ENCODE measurements at regions not wholly inside any gene's neighbourhood (a gene's known extent, or its start where the extent isn't known, plus 50 kb on each side); places are given as distances from the start of the nearest gene placed in this dataset.

GRCh38 chr3:168285506-168285905 lies 189.8 kb upstream of the GOLIM4 start:
- Histone ChIP-seq H4K20me1 (ENCODE audit: insufficient read depth) (no peaks in the 10 kb centered on the region), H3K36me3 (ENCODE audit: low read depth) (no peaks in the 10 kb centered on the region), H3K27ac (no peak overlapping the region), H3K79me2 (ENCODE audit: insufficient read depth) (no peaks in the 10 kb centered on the region), H3K4me1 (ENCODE audit: insufficient read depth) (no peaks in the 10 kb centered on the region), H3K4me2 (ENCODE audit: unreplicated experiment) (no peak overlapping the region), H3K9me3 (ENCODE audit: low read depth) (no peaks in the 10 kb centered on the region), H3K27me3 (replicated peaks; ENCODE audit: insufficient read depth) (0 out of 2 replicates have a peak, but pooled peaks cover 5% of the 10 kb centered on the region), H3K4me3 (no peak overlapping the region), H3K9ac (no peak overlapping the region), H2AFZ (no peak overlapping the region), H3F3A (ENCODE audit: insufficient read depth) (no peaks in the 10 kb centered on the region), H3K9me2 (ENCODE audit: insufficient read depth) (no peaks in the 10 kb centered on the region)
- in situ Hi-C loops (cut with MboI): no loop called here
- 35 to 51% methylated on average over 2 of the region's 2 CpGs for WGBS, 2 experiments (ENCODE audit: low coverage in 1 of 2, low lambda C conversion rate in 2 of 2, missing lambda C conversion rate in 2 of 2)
- TF ChIP-seq EZH2 (IDR thresholded peaks at IDR 0.05; ENCODE audit: insufficient read depth, poor library complexity, severe bottlenecking) (no peak), EZH2phosphoT487 (IDR thresholded peaks at IDR 0.05; ENCODE audit: insufficient read depth, low read depth) (no peak)
- no peak for DNase-seq

DNA sequence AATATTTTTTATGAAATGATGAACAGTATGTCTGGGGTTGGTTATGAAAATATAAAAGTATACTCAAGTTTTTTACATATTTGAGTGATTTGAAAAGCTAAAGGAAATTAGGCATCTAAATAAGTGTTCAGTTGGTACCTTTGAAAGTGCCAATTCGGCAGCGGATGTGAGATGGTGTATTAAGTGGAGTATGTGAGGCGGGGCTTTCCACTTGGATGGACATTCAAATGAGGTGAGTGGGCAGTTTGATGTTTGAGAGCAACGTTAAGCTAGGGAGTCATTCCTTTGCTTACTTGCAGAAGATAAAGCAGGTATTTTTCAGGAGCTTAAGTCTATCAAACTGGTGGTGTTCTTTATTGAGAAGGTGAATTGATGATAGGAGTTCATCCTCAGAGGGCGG lies 189.0 kb upstream of the GOLIM4 start:
- no peaks in the 10 kb centered on the region for H3K36me3 ChIP-seq (ENCODE audit: low read depth)
- no peak overlapping the region for H3K27ac ChIP-seq
- H3F3A ChIP-seq (ENCODE audit: insufficient read depth): no peaks in the 10 kb centered on the region
- TF ChIP-seq EZH2phosphoT487 (IDR thresholded peaks at IDR 0.05; ENCODE audit: insufficient read depth, low read depth) (no peak), EZH2 (IDR thresholded peaks at IDR 0.05; ENCODE audit: insufficient read depth, poor library complexity, severe bottlenecking) (no peak)
- H3K9me2 ChIP-seq (ENCODE audit: insufficient read depth): no peaks in the 10 kb centered on the region
- no peak for DNase-seq
- no peak overlapping the region for H3K4me2 ChIP-seq (ENCODE audit: unreplicated experiment)
- H3K27me3 ChIP-seq (replicated peaks; ENCODE audit: insufficient read depth): 0 out of 2 replicates have a peak, but pooled peaks cover 5% of the 10 kb centered on the region
- no peak overlapping the region for H2AFZ ChIP-seq
- no peaks in the 10 kb centered on the region for H3K4me1 ChIP-seq (ENCODE audit: insufficient read depth)
- no peaks in the 10 kb centered on the region for H4K20me1 ChIP-seq (ENCODE audit: insufficient read depth)
- H3K79me2 ChIP-seq (ENCODE audit: insufficient read depth): no peaks in the 10 kb centered on the region
- H3K9me3 ChIP-seq (ENCODE audit: low read depth): no peaks in the 10 kb centered on the region
- H3K4me3 ChIP-seq: no peak overlapping the region
- WGBS, 2 experiments (ENCODE audit: low coverage in 1 of 2, low lambda C conversion rate in 2 of 2, missing lambda C conversion rate in 2 of 2): 54 to 66% methylated on average over 5 of the region's 5 CpGs
- H3K9ac ChIP-seq: no peak overlapping the region
- in situ Hi-C loops (cut with MboI): no loop called here

DNA sequence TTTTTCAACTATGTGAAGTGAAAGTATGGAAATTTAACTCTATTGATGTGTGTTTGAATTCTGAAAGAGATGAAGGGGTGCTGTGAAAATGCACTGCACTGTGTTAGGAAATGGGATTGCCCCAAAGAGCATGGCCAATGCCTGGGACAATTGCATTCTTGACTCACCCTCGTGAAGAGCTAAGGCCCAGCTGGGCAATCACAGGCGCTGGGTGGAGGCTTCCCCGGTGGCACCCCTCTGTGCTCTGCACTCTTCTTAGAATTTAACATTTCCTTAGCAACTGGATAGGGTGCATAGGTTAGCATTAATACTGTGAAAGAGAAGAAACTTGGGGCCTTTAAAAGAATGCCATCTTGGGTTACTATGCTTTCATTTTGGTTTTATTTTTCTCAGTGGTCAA lies 179.9 kb upstream of the GOLIM4 start:
- no peak overlapping the region for H3K9ac ChIP-seq
- no peaks in the 10 kb centered on the region for H3K9me3 ChIP-seq (ENCODE audit: low read depth)
- no peaks in the 10 kb centered on the region for H3F3A ChIP-seq (ENCODE audit: insufficient read depth)
- no peaks in the 10 kb centered on the region for H3K79me2 ChIP-seq (ENCODE audit: insufficient read depth)
- H3K27me3 ChIP-seq (replicated peaks; ENCODE audit: insufficient read depth): no peaks in the 10 kb centered on the region
- H2AFZ ChIP-seq: no peak overlapping the region
- no peaks in the 10 kb centered on the region for H4K20me1 ChIP-seq (ENCODE audit: insufficient read depth)
- no peak overlapping the region for H3K4me2 ChIP-seq (ENCODE audit: unreplicated experiment)
- no peak overlapping the region for H3K4me3 ChIP-seq
- 36% methylated on average over 3 of the region's 3 CpGs for WGBS, 2 experiments (ENCODE audit: low coverage in 1 of 2, low lambda C conversion rate in 2 of 2, missing lambda C conversion rate in 2 of 2)
- DNase-seq: no peak
- H3K27ac ChIP-seq: no peak overlapping the region
- H3K4me1 ChIP-seq (ENCODE audit: insufficient read depth): no peaks in the 10 kb centered on the region
- no peak for TF ChIP-seq EZH2 (IDR thresholded peaks at IDR 0.05; ENCODE audit: insufficient read depth, poor library complexity, severe bottlenecking)
- TF ChIP-seq EZH2phosphoT487 (IDR thresholded peaks at IDR 0.05; ENCODE audit: insufficient read depth, low read depth): no peak
- in situ Hi-C loops (cut with MboI): no loop called here
- H3K36me3 ChIP-seq (ENCODE audit: low read depth): no peaks in the 10 kb centered on the region
- no peaks in the 10 kb centered on the region for H3K9me2 ChIP-seq (ENCODE audit: insufficient read depth)

DNA sequence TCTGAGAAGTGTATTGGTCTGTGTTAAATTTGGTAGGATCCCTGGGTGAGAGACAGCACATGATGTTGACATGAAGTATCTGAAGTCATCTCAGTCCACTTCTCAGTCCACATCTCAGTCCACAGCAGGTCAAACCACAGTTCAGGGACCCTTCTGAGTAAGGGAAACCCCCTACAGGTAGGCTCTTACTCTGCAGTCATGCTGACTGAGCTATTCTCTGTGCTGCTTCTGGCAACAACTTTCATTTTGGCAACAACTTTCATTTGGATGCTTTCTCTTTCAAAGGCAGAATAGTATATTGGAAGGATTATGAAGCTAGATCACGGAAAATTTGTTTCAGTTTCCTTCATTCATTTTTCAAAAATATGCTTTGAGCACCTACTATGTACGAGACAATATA lies 178.2 kb upstream of the GOLIM4 start:
- H3K9me3 ChIP-seq (ENCODE audit: low read depth): no peaks in the 10 kb centered on the region
- DNase-seq: no peak
- H3K79me2 ChIP-seq (ENCODE audit: insufficient read depth): no peaks in the 10 kb centered on the region
- H4K20me1 ChIP-seq (ENCODE audit: insufficient read depth): no peaks in the 10 kb centered on the region
- H3K9ac ChIP-seq: no peak overlapping the region
- in situ Hi-C loops (cut with MboI): no loop called here
- no peaks in the 10 kb centered on the region for H3K9me2 ChIP-seq (ENCODE audit: insufficient read depth)
- 20 to 23% methylated on average over 2 of the region's 2 CpGs for WGBS, 2 experiments (ENCODE audit: low coverage in 1 of 2, low lambda C conversion rate in 2 of 2, missing lambda C conversion rate in 2 of 2)
- no peaks in the 10 kb centered on the region for H3K36me3 ChIP-seq (ENCODE audit: low read depth)
- no peak for TF ChIP-seq EZH2 (IDR thresholded peaks at IDR 0.05; ENCODE audit: insufficient read depth, poor library complexity, severe bottlenecking)
- no peak overlapping the region for H3K27ac ChIP-seq
- no peaks in the 10 kb centered on the region for H3K4me1 ChIP-seq (ENCODE audit: insufficient read depth)
- H3K4me2 ChIP-seq (ENCODE audit: unreplicated experiment): no peak overlapping the region
- H2AFZ ChIP-seq: no peak overlapping the region
- H3K27me3 ChIP-seq (replicated peaks; ENCODE audit: insufficient read depth): no peaks in the 10 kb centered on the region
- H3F3A ChIP-seq (ENCODE audit: insufficient read depth): no peaks in the 10 kb centered on the region
- H3K4me3 ChIP-seq: no peak overlapping the region

DNA sequence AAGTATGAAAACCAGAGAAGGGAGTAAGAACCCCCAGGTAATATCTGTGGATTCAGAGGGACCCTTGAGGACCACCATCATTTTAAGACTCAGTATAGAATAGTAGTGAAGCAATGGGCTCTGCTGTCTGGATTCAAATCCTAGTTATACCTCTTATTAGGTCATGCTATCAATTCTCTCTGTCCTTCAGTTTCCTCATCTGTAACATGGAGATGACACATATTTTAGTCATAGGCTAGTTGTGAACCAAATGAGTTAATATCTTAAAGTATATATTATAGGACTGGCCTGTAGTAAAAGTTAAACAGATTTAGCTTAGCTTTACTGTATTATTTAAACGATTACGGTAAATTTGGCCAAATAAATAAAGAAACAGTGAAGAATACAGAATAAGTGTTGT lies 177.3 kb upstream of the GOLIM4 start:
- Histone ChIP-seq H3K79me2 (ENCODE audit: insufficient read depth) (no peaks in the 10 kb centered on the region), H3K27me3 (replicated peaks; ENCODE audit: insufficient read depth) (0 out of 2 replicates have a peak, but pooled peaks cover 5% of the 10 kb centered on the region), H3K9ac (no peak overlapping the region), H3K9me3 (ENCODE audit: low read depth) (no peaks in the 10 kb centered on the region), H3K4me2 (ENCODE audit: unreplicated experiment) (no peak overlapping the region), H3K27ac (no peak overlapping the region), H2AFZ (no peak overlapping the region), H3K4me3 (no peak overlapping the region), H3K4me1 (ENCODE audit: insufficient read depth) (no peaks in the 10 kb centered on the region), H4K20me1 (ENCODE audit: insufficient read depth) (no peaks in the 10 kb centered on the region), H3K9me2 (ENCODE audit: insufficient read depth) (no peaks in the 10 kb centered on the region), H3F3A (ENCODE audit: insufficient read depth) (no peaks in the 10 kb centered on the region), H3K36me3 (ENCODE audit: low read depth) (no peaks in the 10 kb centered on the region)
- DNase-seq: no peak
- no peak for TF ChIP-seq EZH2phosphoT487 (IDR thresholded peaks at IDR 0.05; ENCODE audit: insufficient read depth, low read depth)
- no peak for TF ChIP-seq EZH2 (IDR thresholded peaks at IDR 0.05; ENCODE audit: insufficient read depth, poor library complexity, severe bottlenecking)
- in situ Hi-C loops (cut with MboI): no loop called here
- 79 to 90% methylated on average over 2 of the region's 2 CpGs for WGBS, 2 experiments (ENCODE audit: low coverage in 1 of 2, low lambda C conversion rate in 2 of 2, missing lambda C conversion rate in 2 of 2)

Data from GM23248 (cell line).